NCI-H2171 (cell line): ENCODE measurements at regions not wholly inside any gene's neighbourhood (a gene's known extent, or its start where the extent isn't known, plus 50 kb on each side); places are given as distances from the start of the nearest gene placed in this dataset.

ENCODE experiments used
- DNase-seq: peaks from one replicate; lab custom pipeline; 2025; lab: John Stamatoyannopoulos, UW

GRCh38 chr2:118698564-118698963, 148.9 kb downstream of the EN1 start:
- DNase-seq = no peak

GRCh38 chr2:118697781-118698180, 149.7 kb downstream of the EN1 start:
- DNase-seq = no peak

- DNase-seq = no peak
Measured at GRCh38 chr2:118696786-118697465, 150.5 kb downstream of the EN1 start.

- DNase-seq = no peak
Measured at GRCh38 chr2:118693287-118693822, 154.1 kb downstream of the EN1 start.

GRCh38 chr2:118689874-118690273, 157.6 kb downstream of the EN1 start:
- no peak for DNase-seq

- DNase-seq = no peak
Measured at GRCh38 chr2:118689456-118689855, 158.0 kb downstream of the EN1 start.

- DNase-seq = no peak
Measured at GRCh38 chr2:118689033-118689432, 158.4 kb downstream of the EN1 start.

- no peak for DNase-seq
Measured at GRCh38 chr2:118687698-118688097, 159.8 kb downstream of the EN1 start.

GRCh38 chr2:118687192-118687591, 160.3 kb downstream of the EN1 start:
- no peak for DNase-seq

GRCh38 chr2:118686346-118686745, 161.1 kb downstream of the EN1 start:
- DNase-seq = no peak

GRCh38 chr2:118683460-118683859, 164.0 kb downstream of the EN1 start:
- DNase-seq = no peak

- DNase-seq = no peak
Measured at GRCh38 chr2:118678985-118679384, 168.5 kb downstream of the EN1 start.

- no peak for DNase-seq
Measured at GRCh38 chr2:118677546-118677945, 169.9 kb downstream of the EN1 start.

- DNase-seq = no peak
Measured at GRCh38 chr2:118675531-118675930, 171.9 kb downstream of the EN1 start.

- DNase-seq = no peak
Measured at GRCh38 chr2:118672571-118673158, 174.8 kb downstream of the EN1 start.

GRCh38 chr2:118671701-118672454, 175.6 kb downstream of the EN1 start:
- DNase-seq = no peak

- DNase-seq = no peak
Measured at GRCh38 chr2:118670838-118671237, 176.6 kb downstream of the EN1 start.

- DNase-seq = no peak
Measured at GRCh38 chr2:118670276-118670675, 177.2 kb downstream of the EN1 start.

GRCh38 chr2:118669654-118670053, 177.8 kb downstream of the EN1 start:
- DNase-seq = no peak

GRCh38 chr2:118668431-118669424, 178.7 kb downstream of the EN1 start:
- DNase-seq = no peak

GRCh38 chr2:118667964-118668363, 179.5 kb downstream of the EN1 start:
- DNase-seq = no peak

- no peak for DNase-seq
Measured at GRCh38 chr2:118667348-118667747, 180.1 kb downstream of the EN1 start.
